Osteocyte (in vitro differentiated cells): ENCODE measurements at regions not wholly inside any gene's neighbourhood (a gene's known extent, or its start where the extent isn't known, plus 50 kb on each side); places are given as distances from the start of the nearest gene placed in this dataset.

Source experiments
- DNase-seq: peaks from one replicate; pipeline ENCODE4 v3.0.0; 2021; ENCODE audit warnings: mixed read lengths; ENCODE audit not compliant: unreplicated experiment; ENCODE audit errors: extremely low spot score
- H3K27ac Mint-ChIP-seq: one replicate; pipeline ENCODE4 v1.8.0; 2021; ENCODE audit warnings: mild to moderate bottlenecking, mixed read lengths; ENCODE audit not compliant: unreplicated experiment
- H3K27me3 Mint-ChIP-seq: one replicate; pipeline ENCODE4 v1.8.0; 2021; ENCODE audit warnings: mixed read lengths; ENCODE audit not compliant: unreplicated experiment
- H3K36me3 Mint-ChIP-seq: one replicate; pipeline ENCODE4 v1.8.0; 2021; ENCODE audit warnings: mixed read lengths; ENCODE audit not compliant: unreplicated experiment
- H3K4me1 Mint-ChIP-seq: one replicate; pipeline ENCODE4 v1.8.0; 2021; ENCODE audit warnings: mixed read lengths; ENCODE audit not compliant: unreplicated experiment
- H3K4me3 Mint-ChIP-seq: one replicate; pipeline ENCODE4 v1.8.0; 2021; ENCODE audit warnings: mild to moderate bottlenecking, moderate library complexity, mixed read lengths; ENCODE audit not compliant: unreplicated experiment
- H3K9me3 Mint-ChIP-seq: one replicate; pipeline ENCODE4 v1.8.0; 2021; ENCODE audit warnings: mixed read lengths; ENCODE audit not compliant: unreplicated experiment
- CTCF ChIP-seq: fragments of 200-600 bp; sonication (generic); IDR thresholded peaks from 2 replicates; pipeline ENCODE4 v1.5.0; 2021; ENCODE audit warnings: antibody characterized with exemption, mild to moderate bottlenecking, moderate library complexity

GRCh38 chr11:19328586-19329311 lies 88.0 kb upstream of the E2F8 start:
- no peak for TF ChIP-seq CTCF
- no peaks in the 10 kb centered on the region for H3K9me3 Mint-ChIP-seq
- no peak for DNase-seq
- no peak overlapping the region for H3K4me3 Mint-ChIP-seq
- H3K4me1 Mint-ChIP-seq, result no peaks in the 10 kb centered on the region
- peaks cover 77% of the 10 kb centered on the region for H3K27me3 Mint-ChIP-seq
- H3K27ac Mint-ChIP-seq, result no peak overlapping the region
- no peaks in the 10 kb centered on the region for H3K36me3 Mint-ChIP-seq

GRCh38 chr11:19327280-19327679 lies 86.5 kb upstream of the E2F8 start:
- Mint-ChIP-seq H3K4me3 (no peak overlapping the region), H3K27me3 (peaks cover 81% of the 10 kb centered on the region), H3K9me3 (no peaks in the 10 kb centered on the region), H3K4me1 (no peaks in the 10 kb centered on the region), H3K36me3 (no peaks in the 10 kb centered on the region), H3K27ac (no peak overlapping the region)
- TF ChIP-seq CTCF, result no peak
- DNase-seq, result no peak

- Mint-ChIP-seq H3K4me1 (no peaks in the 10 kb centered on the region), H3K36me3 (no peaks in the 10 kb centered on the region), H3K9me3 (no peaks in the 10 kb centered on the region), H3K4me3 (no peak overlapping the region), H3K27me3 (peaks cover 81% of the 10 kb centered on the region), H3K27ac (no peak overlapping the region)
- no peak for DNase-seq
- TF ChIP-seq CTCF, result peak; percentile 48
Observed at GRCh38 chr11:19326499-19326898, 85.8 kb upstream of the E2F8 start.

GRCh38 chr11:19323502-19323901 lies 82.8 kb upstream of the E2F8 start:
- H3K27ac Mint-ChIP-seq, result no peak overlapping the region
- peak; percentile 22 for TF ChIP-seq CTCF
- peaks cover 73% of the 10 kb centered on the region for H3K27me3 Mint-ChIP-seq
- DNase-seq, result no peak
- no peaks in the 10 kb centered on the region for H3K36me3 Mint-ChIP-seq
- no peaks in the 10 kb centered on the region for H3K9me3 Mint-ChIP-seq
- H3K4me3 Mint-ChIP-seq, result no peak overlapping the region
- no peaks in the 10 kb centered on the region for H3K4me1 Mint-ChIP-seq

GRCh38 chr11:19321351-19321750 lies 80.6 kb upstream of the E2F8 start:
- no peaks in the 10 kb centered on the region for H3K9me3 Mint-ChIP-seq
- peaks cover 66% of the 10 kb centered on the region for H3K27me3 Mint-ChIP-seq
- H3K4me1 Mint-ChIP-seq, result no peaks in the 10 kb centered on the region
- H3K36me3 Mint-ChIP-seq, result no peaks in the 10 kb centered on the region
- DNase-seq, result no peak
- no peak for TF ChIP-seq CTCF
- no peak overlapping the region for H3K4me3 Mint-ChIP-seq
- H3K27ac Mint-ChIP-seq, result no peak overlapping the region
